CD4-positive, CD25-positive, alpha-beta regulatory T cell (primary cell): ENCODE measurements at regions not wholly inside any gene's neighbourhood (a gene's known extent, or its start where the extent isn't known, plus 50 kb on each side); places are given as distances from the start of the nearest gene placed in this dataset.
"Not testable (repeated sequence)": the region's sequence is repeated elsewhere in the genome, so short reads cannot be mapped to it uniquely, and the experiment has no call there.

Experiments used
- ATAC-seq, 2 donors: fragments of 150-1000 bp; cut with Tn5 transposase; one replicate each; pipeline ENCODE4 v1.10.0; 2021; ENCODE audit warnings: low read depth in 2 of 2, moderate number of reproducible peaks in 2 of 2, moderate library complexity in 1 of 2
- DNase-seq, 3 donors: peaks; one replicate each; pipeline versions ENCODE4 v3.0.0 to v3.0.0-alpha.2; 2012 to 2022; ENCODE audit warnings: mixed read lengths in 1 of 3
- H3K27ac ChIP-seq: one replicate; pipeline ENCODE4 v1.7.0; 2013; ENCODE audit warnings: mild to moderate bottlenecking, low read length; ENCODE audit not compliant: insufficient read depth, poor library complexity, severe bottlenecking
- H3K27me3 ChIP-seq: one replicate; pipeline ENCODE4 v1.7.0; 2013; ENCODE audit warnings: low read length; ENCODE audit not compliant: control insufficient read depth, insufficient read depth
- H3K36me3 ChIP-seq: one replicate; pipeline ENCODE4 v1.7.0; 2013; ENCODE audit warnings: mild to moderate bottlenecking, low read length, moderate library complexity; ENCODE audit not compliant: control insufficient read depth, insufficient read depth
- H3K4me1 ChIP-seq: 2 replicates; pipeline ENCODE4 v1.7.0; 2013; ENCODE audit warnings: mild to moderate bottlenecking, low read length; ENCODE audit not compliant: insufficient read depth, control insufficient read depth, poor library complexity, severe bottlenecking
- H3K4me3 ChIP-seq: one replicate; pipeline ENCODE4 v1.7.0; 2013; ENCODE audit warnings: low read depth, mild to moderate bottlenecking, low read length, moderate library complexity
- H3K9me3 ChIP-seq, 2 experiments: 1 replicate in 1 of 2; 2 replicates in 1 of 2; pipeline ENCODE4 v1.7.0; 2013; ENCODE audit warnings: low read length in 2 of 2, mild to moderate bottlenecking in 1 of 2, moderate library complexity in 1 of 2; ENCODE audit not compliant: control insufficient read depth in 2 of 2
- H3K27ac Mint-ChIP-seq, 3 donors: one replicate each; pipeline ENCODE4 v1.8.0; 2020 to 2022; ENCODE audit warnings: mild to moderate bottlenecking in 3 of 3, mixed read lengths in 3 of 3, moderate library complexity in 2 of 3
- H3K27me3 Mint-ChIP-seq: one replicate; pipeline ENCODE4 v1.8.0; 2022; ENCODE audit warnings: mild to moderate bottlenecking, mixed read lengths
- H3K36me3 Mint-ChIP-seq: one replicate; pipeline ENCODE4 v1.8.0; 2020; ENCODE audit warnings: mixed read lengths
- H3K4me1 Mint-ChIP-seq, 4 donors: one replicate each; pipeline ENCODE4 v1.8.0; 2020 to 2022; ENCODE audit warnings: mixed read lengths in 4 of 4, mild to moderate bottlenecking in 1 of 4
- H3K4me3 Mint-ChIP-seq, 4 donors: one replicate each; pipeline ENCODE4 v1.8.0; 2020 to 2022; ENCODE audit warnings: mild to moderate bottlenecking in 4 of 4, mixed read lengths in 4 of 4, moderate library complexity in 3 of 4
- H3K9me3 Mint-ChIP-seq, 7 donors: one replicate each; pipeline ENCODE4 v1.8.0; 2020 to 2022; ENCODE audit warnings: mixed read lengths in 7 of 7, mild to moderate bottlenecking in 3 of 7, moderate library complexity in 2 of 7

GRCh38 chr9:12414514-12414913 is 278.7 kb upstream of the TYRP1 start:
- no peak overlapping the region for H3K27ac Mint-ChIP-seq
- H3K27me3 ChIP-seq: no peaks in the 10 kb centered on the region
- H3K9me3 ChIP-seq: peaks cover 0 to 4% of the 10 kb centered on the region in 2 experiments
- H3K4me3 Mint-ChIP-seq: no peak overlapping the region
- H3K9me3 Mint-ChIP-seq: peaks cover 4 to 37% (median 8%) of the 10 kb centered on the region in 7 donors
- DNase-seq: no peak
- H3K4me3 ChIP-seq: no peak overlapping the region
- H3K4me1 ChIP-seq: no peaks in the 10 kb centered on the region
- no peak for ATAC-seq
- H3K27ac ChIP-seq: no peak overlapping the region
- H3K36me3 Mint-ChIP-seq: no peaks in the 10 kb centered on the region
- no peaks in the 10 kb centered on the region for H3K36me3 ChIP-seq
- H3K27me3 Mint-ChIP-seq: no peaks in the 10 kb centered on the region
- no peaks in the 10 kb centered on the region for H3K4me1 Mint-ChIP-seq

GRCh38 chr9:12415361-12415760 is 277.8 kb upstream of the TYRP1 start:
- Histone ChIP-seq H3K27me3 (no peaks in the 10 kb centered on the region), H3K36me3 (no peaks in the 10 kb centered on the region), H3K4me1 (no peaks in the 10 kb centered on the region), H3K9me3 (peaks cover 0 to 4% of the 10 kb centered on the region in 2 experiments), H3K27ac (no peak overlapping the region), H3K4me3 (no peak overlapping the region)
- no peak overlapping the region for H3K27ac Mint-ChIP-seq
- H3K27me3 Mint-ChIP-seq: no peaks in the 10 kb centered on the region
- no peak overlapping the region for H3K4me3 Mint-ChIP-seq
- no peaks in the 10 kb centered on the region for H3K36me3 Mint-ChIP-seq
- H3K9me3 Mint-ChIP-seq: peaks cover 2 to 37% (median 7%) of the 10 kb centered on the region in 7 donors
- DNase-seq (no peak), ATAC-seq (no peak)
- H3K4me1 Mint-ChIP-seq: no peaks in the 10 kb centered on the region

- ATAC-seq (no peak), DNase-seq (no peak)
- H3K27ac ChIP-seq: no peak overlapping the region
- Mint-ChIP-seq H3K4me3 (no peak overlapping the region), H3K27ac (no peak overlapping the region), H3K27me3 (no peaks in the 10 kb centered on the region), H3K4me1 (no peaks in the 10 kb centered on the region), H3K9me3 (peaks cover 2 to 34% (median 6%) of the 10 kb centered on the region in 7 donors), H3K36me3 (no peaks in the 10 kb centered on the region)
- H3K27me3 ChIP-seq: no peaks in the 10 kb centered on the region
- no peaks in the 10 kb centered on the region for H3K9me3 ChIP-seq
- H3K4me1 ChIP-seq: no peaks in the 10 kb centered on the region
- no peaks in the 10 kb centered on the region for H3K36me3 ChIP-seq
- H3K4me3 ChIP-seq: no peak overlapping the region
Observed at GRCh38 chr9:12416716-12417115, 276.5 kb upstream of the TYRP1 start.

- Mint-ChIP-seq H3K4me1 (no peaks in the 10 kb centered on the region), H3K27me3 (no peaks in the 10 kb centered on the region), H3K4me3 (no peak overlapping the region), H3K36me3 (no peaks in the 10 kb centered on the region), H3K9me3 (peaks cover 0 to 16% (median 3%) of the 10 kb centered on the region in 7 donors), H3K27ac (no peak overlapping the region)
- peaks cover 4 to 7% of the 10 kb centered on the region in 2 experiments for H3K9me3 ChIP-seq
- ATAC-seq (no peak), DNase-seq (no peak)
- H3K27ac ChIP-seq: no peak overlapping the region
- no peaks in the 10 kb centered on the region for H3K27me3 ChIP-seq
- H3K4me3 ChIP-seq: no peak overlapping the region
- H3K36me3 ChIP-seq: no peaks in the 10 kb centered on the region
- H3K4me1 ChIP-seq: no peaks in the 10 kb centered on the region
Observed at GRCh38 chr9:12424243-12424642, 268.9 kb upstream of the TYRP1 start.

GRCh38 chr9:12425878-12426864 is 267.0 kb upstream of the TYRP1 start:
- H3K36me3 Mint-ChIP-seq: no peaks in the 10 kb centered on the region
- Histone ChIP-seq H3K4me1 (no peaks in the 10 kb centered on the region), H3K4me3 (no peak overlapping the region), H3K36me3 (no peaks in the 10 kb centered on the region), H3K27ac (no peak overlapping the region), H3K27me3 (no peaks in the 10 kb centered on the region), H3K9me3 (peaks cover 4 to 7% of the 10 kb centered on the region in 2 experiments)
- H3K27ac Mint-ChIP-seq: no peak overlapping the region
- H3K4me1 Mint-ChIP-seq: no peaks in the 10 kb centered on the region
- H3K9me3 Mint-ChIP-seq: peaks cover 0 to 22% (median 8%) of the 10 kb centered on the region in 7 donors
- H3K27me3 Mint-ChIP-seq: no peaks in the 10 kb centered on the region
- H3K4me3 Mint-ChIP-seq: no peak overlapping the region
- no peak for DNase-seq
- ATAC-seq: no peak

GRCh38 chr9:12439267-12439666 is 253.9 kb upstream of the TYRP1 start:
- Histone ChIP-seq H3K4me1 (no peaks in the 10 kb centered on the region), H3K27ac (no peak overlapping the region), H3K36me3 (no peaks in the 10 kb centered on the region), H3K9me3 (peaks cover 3 to 11% of the 10 kb centered on the region in 2 experiments), H3K27me3 (no peaks in the 10 kb centered on the region), H3K4me3 (no peak overlapping the region)
- Mint-ChIP-seq H3K9me3 (peaks cover 0 to 34% (median 5%) of the 10 kb centered on the region in 7 donors), H3K27ac (no peak overlapping the region), H3K27me3 (no peaks in the 10 kb centered on the region), H3K4me1 (no peaks in the 10 kb centered on the region), H3K4me3 (no peak overlapping the region), H3K36me3 (no peaks in the 10 kb centered on the region)
- no peak for DNase-seq
- ATAC-seq: no peak

GRCh38 chr9:12441080-12441479 is 252.1 kb upstream of the TYRP1 start:
- not testable (repeated sequence) for H3K36me3 ChIP-seq, H3K27me3 Mint-ChIP-seq, H3K4me3 ChIP-seq, DNase-seq, H3K27me3 ChIP-seq, H3K27ac Mint-ChIP-seq, H3K4me3 Mint-ChIP-seq, H3K4me1 Mint-ChIP-seq, H3K27ac ChIP-seq, H3K4me1 ChIP-seq, H3K36me3 Mint-ChIP-seq, ATAC-seq
- H3K9me3 Mint-ChIP-seq: peaks cover 0 to 40% (median 5%) of the 10 kb centered on the region in 7 donors
- peaks cover 3 to 11% of the 10 kb centered on the region in 2 experiments for H3K9me3 ChIP-seq

GRCh38 chr9:12441506-12441905 is 251.7 kb upstream of the TYRP1 start:
- Mint-ChIP-seq H3K4me3 (no peak overlapping the region), H3K27ac (no peak overlapping the region), H3K4me1 (peaks cover 0 to 2% (median 0%) of the 10 kb centered on the region in 4 donors), H3K27me3 (no peaks in the 10 kb centered on the region), H3K9me3 (peaks cover 0 to 41% (median 5%) of the 10 kb centered on the region in 7 donors), H3K36me3 (no peaks in the 10 kb centered on the region)
- Histone ChIP-seq H3K9me3 (peaks cover 3 to 11% of the 10 kb centered on the region in 2 experiments), H3K27me3 (no peaks in the 10 kb centered on the region), H3K4me1 (no peaks in the 10 kb centered on the region), H3K36me3 (no peaks in the 10 kb centered on the region), H3K4me3 (no peak overlapping the region), H3K27ac (no peak overlapping the region)
- DNase-seq (no peak), ATAC-seq (no peak)
